ENCODE measurements at regions not wholly inside any gene's neighbourhood (a gene's known extent, or its start where the extent isn't known, plus 50 kb on each side); places are given as distances from the start of the nearest gene placed in this dataset.

GRCh38 chr20:24815931-24816330, 133.1 kb upstream of the CST7 start:
- TF ChIP-seq, protein P1, sequence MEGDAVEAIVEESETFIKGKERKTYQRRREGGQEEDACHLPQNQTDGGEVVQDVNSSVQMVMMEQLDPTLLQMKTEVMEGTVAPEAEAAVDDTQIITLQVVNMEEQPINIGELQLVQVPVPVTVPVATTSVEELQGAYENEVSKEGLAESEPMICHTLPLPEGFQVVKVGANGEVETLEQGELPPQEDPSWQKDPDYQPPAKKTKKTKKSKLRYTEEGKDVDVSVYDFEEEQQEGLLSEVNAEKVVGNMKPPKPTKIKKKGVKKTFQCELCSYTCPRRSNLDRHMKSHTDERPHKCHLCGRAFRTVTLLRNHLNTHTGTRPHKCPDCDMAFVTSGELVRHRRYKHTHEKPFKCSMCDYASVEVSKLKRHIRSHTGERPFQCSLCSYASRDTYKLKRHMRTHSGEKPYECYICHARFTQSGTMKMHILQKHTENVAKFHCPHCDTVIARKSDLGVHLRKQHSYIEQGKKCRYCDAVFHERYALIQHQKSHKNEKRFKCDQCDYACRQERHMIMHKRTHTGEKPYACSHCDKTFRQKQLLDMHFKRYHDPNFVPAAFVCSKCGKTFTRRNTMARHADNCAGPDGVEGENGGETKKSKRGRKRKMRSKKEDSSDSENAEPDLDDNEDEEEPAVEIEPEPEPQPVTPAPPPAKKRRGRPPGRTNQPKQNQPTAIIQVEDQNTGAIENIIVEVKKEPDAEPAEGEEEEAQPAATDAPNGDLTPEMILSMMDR (conservative IDR thresholded peaks at IDR 0.05): no peak
- TF ChIP-seq EZH2 (IDR thresholded peaks at IDR 0.05; ENCODE audit: low read depth): no peak

Measured in PC-9 (cell line).